HG03432 (cell line): ENCODE measurements at regions not wholly inside any gene's neighbourhood (a gene's known extent, or its start where the extent isn't known, plus 50 kb on each side); places are given as distances from the start of the nearest gene placed in this dataset.
A peak's percentile ranks its signal among the peaks of the same experiment; 100 is the strongest.
"Not testable (repeated sequence)": the region's sequence is repeated elsewhere in the genome, so short reads cannot be mapped to it uniquely, and the experiment has no call there.

Source experiments
- ATAC-seq: cut with Tn5 transposase; IDR thresholded peaks from one replicate; pipeline ENCODE4 v1.9.1; 2021; ENCODE audit warnings: mild to moderate bottlenecking, moderate library complexity; ENCODE audit not compliant: unreplicated experiment

DNA sequence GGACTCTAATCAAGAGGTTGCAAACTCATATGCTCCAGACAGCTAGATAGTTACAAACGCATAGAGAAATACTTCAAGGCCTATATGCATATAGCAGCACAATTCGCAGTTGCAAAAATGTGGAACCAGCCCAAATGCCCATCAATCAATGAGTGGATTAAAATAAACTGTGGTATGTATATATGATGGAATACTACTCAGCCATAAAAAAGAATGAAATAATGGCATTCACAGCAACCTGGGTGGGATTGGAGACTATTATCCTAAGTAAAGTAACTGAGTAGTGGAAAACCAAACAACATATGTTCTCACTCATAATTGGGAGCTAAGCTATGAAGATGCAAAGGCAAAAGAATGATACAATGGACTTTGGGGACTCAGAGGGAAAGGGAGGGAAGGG lies 65.0 kb upstream of the ARRDC3 start:
- ATAC-seq = not testable (repeated sequence)

GRCh38 chr5:91446880-91447279 lies 63.8 kb upstream of the ARRDC3 start:
- ATAC-seq = not testable (repeated sequence)

DNA sequence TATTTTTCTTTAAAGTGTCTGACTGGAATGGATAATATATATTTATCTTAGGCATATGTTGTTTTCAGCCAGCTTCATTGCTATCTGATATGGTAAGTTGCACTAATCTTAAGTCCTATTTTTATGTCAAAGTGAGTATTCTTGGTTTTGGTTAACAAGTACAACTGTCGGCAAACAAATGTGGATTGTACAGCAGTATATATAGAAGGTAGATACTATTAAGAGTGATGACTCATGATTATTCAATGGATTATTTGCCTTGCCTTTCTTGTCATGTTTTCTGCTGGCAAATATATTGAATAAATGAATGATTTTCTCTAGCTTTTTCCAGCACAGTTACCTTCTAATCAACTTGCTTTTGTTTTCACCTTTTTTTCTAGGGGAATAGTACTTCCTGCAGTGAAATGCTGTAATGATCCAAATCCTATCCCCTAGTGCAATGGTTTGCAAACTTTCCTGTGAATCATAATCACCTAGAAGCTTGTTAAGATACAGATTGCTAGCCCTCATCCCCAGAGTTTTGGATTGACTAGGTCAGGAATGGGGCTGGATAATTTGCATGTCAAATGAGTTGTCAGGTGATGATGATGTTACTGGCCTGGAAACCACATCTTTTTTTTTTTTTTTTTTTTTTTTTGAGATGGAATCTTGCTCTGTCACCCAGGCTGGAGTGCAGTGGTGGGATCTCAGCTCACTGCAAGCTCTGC lies 60.8 kb upstream of the ARRDC3 start:
- ATAC-seq = peak; percentile 43

GRCh38 chr5:91443023-91443422 lies 59.9 kb upstream of the ARRDC3 start:
- no peak for ATAC-seq

GRCh38 chr5:91441082-91441481 lies 58.0 kb upstream of the ARRDC3 start:
- ATAC-seq = no peak

GRCh38 chr5:91438871-91439270 lies 55.8 kb upstream of the ARRDC3 start:
- ATAC-seq = no peak

- ATAC-seq = no peak
Measured at GRCh38 chr5:91436241-91436640, 53.1 kb upstream of the ARRDC3 start.

- ATAC-seq = no peak
Measured at GRCh38 chr5:91434348-91434747, 51.2 kb upstream of the ARRDC3 start.

GRCh38 chr5:91433861-91434260 lies 50.7 kb upstream of the ARRDC3 start:
- ATAC-seq = no peak
